Activated T-helper 17 cell treated with anti-CD3 and anti-CD28 coated beads, Interleukin-2, amount 50 U/mL, for 72 hours (primary cell): ENCODE measurements at regions not wholly inside any gene's neighbourhood (a gene's known extent, or its start where the extent isn't known, plus 50 kb on each side); places are given as distances from the start of the nearest gene placed in this dataset.

Experiments
- ATAC-seq: fragments of 150-1000 bp; cut with Tn5 transposase; replicated peaks from 2 replicates; pipeline ENCODE4 v1.10.0; 2021; ENCODE audit warnings: mild to moderate bottlenecking, moderate library complexity
- H3K27ac Mint-ChIP-seq: one replicate; pipeline ENCODE4 v1.8.0; 2022; ENCODE audit warnings: mixed read lengths
- H3K27me3 Mint-ChIP-seq: one replicate; pipeline ENCODE4 v1.8.0; 2022; ENCODE audit warnings: mixed read lengths
- H3K36me3 Mint-ChIP-seq: one replicate; pipeline ENCODE4 v1.8.0; 2022; ENCODE audit warnings: low read depth, mild to moderate bottlenecking, mixed read lengths
- H3K4me1 Mint-ChIP-seq: one replicate; pipeline ENCODE4 v1.8.0; 2022; ENCODE audit warnings: mixed read lengths
- H3K4me3 Mint-ChIP-seq: one replicate; pipeline ENCODE4 v1.8.0; 2022; ENCODE audit warnings: mild to moderate bottlenecking, mixed read lengths
- H3K9me3 Mint-ChIP-seq: one replicate; pipeline ENCODE4 v1.8.0; 2022; ENCODE audit warnings: mixed read lengths

GRCh38 chr11:116605543-116606459, 167.0 kb downstream of the BUD13 start:
- Mint-ChIP-seq H3K4me1 (no peaks in the 10 kb centered on the region), H3K36me3 (no peaks in the 10 kb centered on the region), H3K4me3 (no peak overlapping the region), H3K9me3 (no peaks in the 10 kb centered on the region), H3K27ac (no peak overlapping the region), H3K27me3 (peaks cover 25% of the 10 kb centered on the region)
- no peak for ATAC-seq

GRCh38 chr11:116603728-116604323, 169.0 kb downstream of the BUD13 start:
- Mint-ChIP-seq H3K27me3 (peaks cover 33% of the 10 kb centered on the region), H3K27ac (no peak overlapping the region), H3K4me3 (no peak overlapping the region), H3K4me1 (no peaks in the 10 kb centered on the region), H3K9me3 (no peaks in the 10 kb centered on the region), H3K36me3 (no peaks in the 10 kb centered on the region)
- no peak for ATAC-seq

- Mint-ChIP-seq H3K4me1 (no peaks in the 10 kb centered on the region), H3K36me3 (no peaks in the 10 kb centered on the region), H3K27ac (no peak overlapping the region), H3K4me3 (no peak overlapping the region), H3K27me3 (peaks cover 34% of the 10 kb centered on the region), H3K9me3 (no peaks in the 10 kb centered on the region)
- ATAC-seq: no peak
Observed at GRCh38 chr11:116602637-116602942, 170.2 kb downstream of the BUD13 start.

GRCh38 chr11:116601814-116602636, 170.8 kb downstream of the BUD13 start:
- Mint-ChIP-seq H3K36me3 (no peaks in the 10 kb centered on the region), H3K9me3 (no peaks in the 10 kb centered on the region), H3K27ac (no peak overlapping the region), H3K4me1 (no peaks in the 10 kb centered on the region), H3K4me3 (no peak overlapping the region), H3K27me3 (peaks cover 28% of the 10 kb centered on the region)
- ATAC-seq: no peak

- Mint-ChIP-seq H3K9me3 (no peaks in the 10 kb centered on the region), H3K4me3 (no peak overlapping the region), H3K36me3 (no peaks in the 10 kb centered on the region), H3K4me1 (no peaks in the 10 kb centered on the region), H3K27ac (no peak overlapping the region), H3K27me3 (peaks cover 24% of the 10 kb centered on the region)
- no peak for ATAC-seq
Observed at GRCh38 chr11:116600930-116601329, 171.9 kb downstream of the BUD13 start.

GRCh38 chr11:116598556-116598955, 174.2 kb downstream of the BUD13 start:
- Mint-ChIP-seq H3K27ac (no peak overlapping the region), H3K36me3 (no peaks in the 10 kb centered on the region), H3K4me3 (no peak overlapping the region), H3K27me3 (peaks cover 19% of the 10 kb centered on the region), H3K9me3 (no peaks in the 10 kb centered on the region), H3K4me1 (no peaks in the 10 kb centered on the region)
- ATAC-seq: no peak

GRCh38 chr11:116598036-116598435, 174.8 kb downstream of the BUD13 start:
- Mint-ChIP-seq H3K27ac (no peak overlapping the region), H3K4me1 (no peaks in the 10 kb centered on the region), H3K9me3 (no peaks in the 10 kb centered on the region), H3K36me3 (no peaks in the 10 kb centered on the region), H3K27me3 (peaks cover 19% of the 10 kb centered on the region), H3K4me3 (no peak overlapping the region)
- no peak for ATAC-seq

GRCh38 chr11:116596346-116597260, 176.2 kb downstream of the BUD13 start:
- no peak overlapping the region for H3K27ac Mint-ChIP-seq
- H3K4me3 Mint-ChIP-seq: no peak overlapping the region
- H3K9me3 Mint-ChIP-seq: no peaks in the 10 kb centered on the region
- H3K36me3 Mint-ChIP-seq: no peaks in the 10 kb centered on the region
- peaks cover 23% of the 10 kb centered on the region for H3K27me3 Mint-ChIP-seq
- no peaks in the 10 kb centered on the region for H3K4me1 Mint-ChIP-seq
- no peak for ATAC-seq

GRCh38 chr11:116595305-116595880, 177.4 kb downstream of the BUD13 start:
- no peak for ATAC-seq
- H3K4me1 Mint-ChIP-seq: no peaks in the 10 kb centered on the region
- no peak overlapping the region for H3K4me3 Mint-ChIP-seq
- H3K27ac Mint-ChIP-seq: no peak overlapping the region
- no peaks in the 10 kb centered on the region for H3K36me3 Mint-ChIP-seq
- no peaks in the 10 kb centered on the region for H3K9me3 Mint-ChIP-seq
- peaks cover 30% of the 10 kb centered on the region for H3K27me3 Mint-ChIP-seq

- Mint-ChIP-seq H3K27ac (no peak overlapping the region), H3K36me3 (no peaks in the 10 kb centered on the region), H3K9me3 (no peaks in the 10 kb centered on the region), H3K4me3 (no peak overlapping the region), H3K4me1 (no peaks in the 10 kb centered on the region), H3K27me3 (peaks cover 25% of the 10 kb centered on the region)
- ATAC-seq: no peak
Observed at GRCh38 chr11:116590844-116591570, 181.8 kb downstream of the BUD13 start.

GRCh38 chr11:116589402-116589801, 183.4 kb downstream of the BUD13 start:
- Mint-ChIP-seq H3K27me3 (peaks cover 32% of the 10 kb centered on the region), H3K4me3 (no peak overlapping the region), H3K36me3 (no peaks in the 10 kb centered on the region), H3K27ac (no peak overlapping the region), H3K9me3 (no peaks in the 10 kb centered on the region), H3K4me1 (no peaks in the 10 kb centered on the region)
- no peak for ATAC-seq

- Mint-ChIP-seq H3K4me1 (no peaks in the 10 kb centered on the region), H3K4me3 (no peak overlapping the region), H3K27me3 (peaks cover 41% of the 10 kb centered on the region), H3K9me3 (no peaks in the 10 kb centered on the region), H3K27ac (no peak overlapping the region), H3K36me3 (no peaks in the 10 kb centered on the region)
- ATAC-seq: no peak
Observed at GRCh38 chr11:116586392-116586791, 186.4 kb downstream of the BUD13 start.

GRCh38 chr11:116582571-116582970, 190.2 kb downstream of the BUD13 start:
- Mint-ChIP-seq H3K27ac (no peak overlapping the region), H3K4me3 (no peak overlapping the region), H3K27me3 (peaks cover 47% of the 10 kb centered on the region), H3K36me3 (no peaks in the 10 kb centered on the region), H3K4me1 (no peaks in the 10 kb centered on the region), H3K9me3 (no peaks in the 10 kb centered on the region)
- ATAC-seq: no peak
